ENCODE measurements at regions not wholly inside any gene's neighbourhood (a gene's known extent, or its start where the extent isn't known, plus 50 kb on each side); places are given as distances from the start of the nearest gene placed in this dataset.

GRCh38 chr5:74255692-74256392 is 384.7 kb downstream of the ENC1 start:
- H3K4me1 Mint-ChIP-seq (ENCODE audit: low read depth in 2 of 2): no peaks in the 10 kb centered on the region

GRCh38 chr5:74254257-74254656 is 386.3 kb downstream of the ENC1 start:
- H3K9me3 Mint-ChIP-seq: no peaks in the 10 kb centered on the region
- DNase-seq (ENCODE audit: low spot score) (no peak), ATAC-seq (no peak)
- H3K4me3 Mint-ChIP-seq: no peak overlapping the region
- H3K27ac Mint-ChIP-seq: no peak overlapping the region
- peaks cover 24 to 41% of the 10 kb centered on the region in 2 donors for H3K27me3 Mint-ChIP-seq
- no peaks in the 10 kb centered on the region for H3K36me3 Mint-ChIP-seq
- H3K4me1 Mint-ChIP-seq (ENCODE audit: low read depth in 2 of 2): no peaks in the 10 kb centered on the region

More at GRCh38 chr5:74255692-74256392, 384.7 kb downstream of the ENC1 start:
- Mint-ChIP-seq H3K27me3 (peaks cover 26 to 41% of the 10 kb centered on the region in 2 donors), H3K4me3 (no peak overlapping the region), H3K9me3 (no peaks in the 10 kb centered on the region), H3K27ac (no peak overlapping the region), H3K36me3 (no peaks in the 10 kb centered on the region)
- DNase-seq (ENCODE audit: low spot score) (no peak), ATAC-seq (no peak)

GRCh38 chr5:74252044-74252443 is 388.5 kb downstream of the ENC1 start:
- no peak overlapping the region for H3K4me3 Mint-ChIP-seq
- H3K9me3 Mint-ChIP-seq: no peaks in the 10 kb centered on the region
- no peak overlapping the region for H3K27ac Mint-ChIP-seq
- H3K4me1 Mint-ChIP-seq (ENCODE audit: low read depth in 2 of 2): no peaks in the 10 kb centered on the region
- ATAC-seq (no peak), DNase-seq (ENCODE audit: low spot score) (no peak)
- H3K27me3 Mint-ChIP-seq: peaks cover 21 to 28% of the 10 kb centered on the region in 2 donors
- H3K36me3 Mint-ChIP-seq: no peaks in the 10 kb centered on the region

GRCh38 chr5:74251141-74252035 is 389.1 kb downstream of the ENC1 start:
- H3K27ac Mint-ChIP-seq: no peak overlapping the region
- no peaks in the 10 kb centered on the region for H3K36me3 Mint-ChIP-seq
- DNase-seq (ENCODE audit: low spot score) (no peak), ATAC-seq (no peak)
- peaks cover 18 to 21% of the 10 kb centered on the region in 2 donors for H3K27me3 Mint-ChIP-seq
- H3K9me3 Mint-ChIP-seq: no peaks in the 10 kb centered on the region
- H3K4me3 Mint-ChIP-seq: no peak overlapping the region
- no peaks in the 10 kb centered on the region for H3K4me1 Mint-ChIP-seq (ENCODE audit: low read depth in 2 of 2)

- Mint-ChIP-seq H3K27me3 (peaks cover 18 to 21% of the 10 kb centered on the region in 2 donors), H3K9me3 (no peaks in the 10 kb centered on the region), H3K4me1 (ENCODE audit: low read depth in 2 of 2) (no peaks in the 10 kb centered on the region), H3K4me3 (no peak overlapping the region), H3K36me3 (no peaks in the 10 kb centered on the region), H3K27ac (no peak overlapping the region)
- no peak for ATAC-seq
- no peak for DNase-seq (ENCODE audit: low spot score)
Observed at GRCh38 chr5:74250304-74251102, 390.0 kb downstream of the ENC1 start.

- H3K36me3 Mint-ChIP-seq: no peaks in the 10 kb centered on the region
- H3K27ac Mint-ChIP-seq: no peak overlapping the region
- DNase-seq (ENCODE audit: low spot score): no peak
- H3K27me3 Mint-ChIP-seq: peaks cover 9 to 16% of the 10 kb centered on the region in 2 donors
- ATAC-seq: no peak
- H3K4me1 Mint-ChIP-seq (ENCODE audit: low read depth in 2 of 2): no peaks in the 10 kb centered on the region
- no peak overlapping the region for H3K4me3 Mint-ChIP-seq
- H3K9me3 Mint-ChIP-seq: no peaks in the 10 kb centered on the region
Observed at GRCh38 chr5:74248576-74248975, 392.0 kb downstream of the ENC1 start.

GRCh38 chr5:74244406-74244805 is 396.1 kb downstream of the ENC1 start:
- no peak overlapping the region for H3K4me3 Mint-ChIP-seq
- H3K36me3 Mint-ChIP-seq: no peaks in the 10 kb centered on the region
- no peak overlapping the region for H3K27ac Mint-ChIP-seq
- ATAC-seq: no peak
- H3K9me3 Mint-ChIP-seq: no peaks in the 10 kb centered on the region
- no peak for DNase-seq (ENCODE audit: low spot score)
- no peaks in the 10 kb centered on the region for H3K4me1 Mint-ChIP-seq (ENCODE audit: low read depth in 2 of 2)
- peaks cover 12 to 17% of the 10 kb centered on the region in 2 donors for H3K27me3 Mint-ChIP-seq

- no peaks in the 10 kb centered on the region for H3K4me1 Mint-ChIP-seq (ENCODE audit: low read depth in 2 of 2)
- H3K36me3 Mint-ChIP-seq: no peaks in the 10 kb centered on the region
- DNase-seq (ENCODE audit: low spot score) (no peak), ATAC-seq (no peak)
- H3K27me3 Mint-ChIP-seq: peaks cover 15 to 21% of the 10 kb centered on the region in 2 donors
- no peaks in the 10 kb centered on the region for H3K9me3 Mint-ChIP-seq
- H3K4me3 Mint-ChIP-seq: no peak overlapping the region
- H3K27ac Mint-ChIP-seq: no peak overlapping the region
Observed at GRCh38 chr5:74243634-74244033, 396.9 kb downstream of the ENC1 start.

- H3K4me3 Mint-ChIP-seq: no peak overlapping the region
Observed at GRCh38 chr5:74242516-74242915, 398.0 kb downstream of the ENC1 start.

GRCh38 chr5:74241751-74242140 is 398.8 kb downstream of the ENC1 start:
- Mint-ChIP-seq H3K4me3 (no peak overlapping the region), H3K27ac (no peak overlapping the region), H3K36me3 (no peaks in the 10 kb centered on the region), H3K27me3 (peaks cover 13 to 28% of the 10 kb centered on the region in 2 donors), H3K9me3 (no peaks in the 10 kb centered on the region), H3K4me1 (ENCODE audit: low read depth in 2 of 2) (no peaks in the 10 kb centered on the region)
- no peak for ATAC-seq
- DNase-seq (ENCODE audit: low spot score): no peak

More at GRCh38 chr5:74242516-74242915, 398.0 kb downstream of the ENC1 start:
- no peaks in the 10 kb centered on the region for H3K36me3 Mint-ChIP-seq
- H3K9me3 Mint-ChIP-seq: no peaks in the 10 kb centered on the region
- H3K27ac Mint-ChIP-seq: no peak overlapping the region
- no peaks in the 10 kb centered on the region for H3K4me1 Mint-ChIP-seq (ENCODE audit: low read depth in 2 of 2)
- H3K27me3 Mint-ChIP-seq: peaks cover 15 to 28% of the 10 kb centered on the region in 2 donors
- DNase-seq (ENCODE audit: low spot score) (no peak), ATAC-seq (no peak)

- no peak overlapping the region for H3K27ac Mint-ChIP-seq
- ATAC-seq (peak in 1 of 2 donors; percentile 43), DNase-seq (ENCODE audit: low spot score) (no peak)
- no peaks in the 10 kb centered on the region for H3K4me1 Mint-ChIP-seq (ENCODE audit: low read depth in 2 of 2)
- peaks cover 14 to 28% of the 10 kb centered on the region in 2 donors for H3K27me3 Mint-ChIP-seq
- no peak overlapping the region for H3K4me3 Mint-ChIP-seq
- H3K36me3 Mint-ChIP-seq: no peaks in the 10 kb centered on the region
- no peaks in the 10 kb centered on the region for H3K9me3 Mint-ChIP-seq
Observed at GRCh38 chr5:74240783-74241750, 399.5 kb downstream of the ENC1 start.

GRCh38 chr5:74239261-74239660 is 401.3 kb downstream of the ENC1 start:
- Mint-ChIP-seq H3K4me3 (no peak overlapping the region), H3K27ac (no peak overlapping the region), H3K4me1 (ENCODE audit: low read depth in 2 of 2) (no peaks in the 10 kb centered on the region), H3K27me3 (peaks cover 16 to 28% of the 10 kb centered on the region in 2 donors), H3K9me3 (no peaks in the 10 kb centered on the region), H3K36me3 (no peaks in the 10 kb centered on the region)
- no peak for DNase-seq (ENCODE audit: low spot score)
- ATAC-seq: no peak
